GM23338 (cell line): ENCODE measurements at regions not wholly inside any gene's neighbourhood (a gene's known extent, or its start where the extent isn't known, plus 50 kb on each side); places are given as distances from the start of the nearest gene placed in this dataset.
A peak's percentile ranks its signal among the peaks of the same experiment; 100 is the strongest.

ENCODE experiments used
- ATAC-seq: fragments of 200-7000 bp; cut with Tn5 transposase; 3 replicates; pipeline ENCODE4 v1.9.1; 2020
- DNase-seq: peaks from one replicate; pipeline ENCODE4 v3.0.0-alpha.2; 2015; ENCODE audit warnings: low spot score
- H2AFZ ChIP-seq: fragments of 200-600 bp; sonication (generic); 2 replicates; pipeline ENCODE4 v1.8.0; 2016; ENCODE audit warnings: antibody characterized with exemption, mild to moderate bottlenecking, moderate library complexity
- H3F3A ChIP-seq: fragments of 200-600 bp; sonication (generic); replicated peaks from 2 replicates; pipeline ENCODE4 v1.8.0; 2017; ENCODE audit warnings: antibody characterized with exemption, mixed run types, low read depth
- H3K27ac ChIP-seq: fragments of 200-600 bp; sonication (generic); 2 replicates; pipeline ENCODE4 v1.6.1; 2016; ENCODE audit warnings: low read depth
- H3K27me3 ChIP-seq: fragments of 200-600 bp; sonication (generic); 2 replicates; pipeline ENCODE4 v1.8.0; 2016; ENCODE audit warnings: mild to moderate bottlenecking, mixed run types, moderate library complexity; ENCODE audit not compliant: insufficient read depth
- H3K36me3 ChIP-seq: fragments of 200-600 bp; sonication (generic); 2 replicates; pipeline ENCODE4 v1.8.0; 2016; ENCODE audit warnings: mild to moderate bottlenecking; ENCODE audit not compliant: insufficient read depth
- H3K4me1 ChIP-seq: fragments of 200-600 bp; sonication (generic); 2 replicates; pipeline ENCODE4 v1.8.0; 2016; ENCODE audit warnings: mild to moderate bottlenecking, moderate library complexity; ENCODE audit not compliant: insufficient read depth
- H3K4me2 ChIP-seq: fragments of 200-600 bp; sonication (generic); 2 replicates; pipeline ENCODE4 v1.7.1; 2017; ENCODE audit warnings: mixed run types
- H3K4me3 ChIP-seq: fragments of 200-600 bp; sonication (generic); 2 replicates; pipeline ENCODE4 v1.6.1; 2016; ENCODE audit warnings: mixed run types
- H3K79me2 ChIP-seq: fragments of 200-600 bp; sonication (generic); replicated peaks from 2 replicates; pipeline ENCODE4 v1.8.0; 2017; ENCODE audit warnings: mild to moderate bottlenecking; ENCODE audit not compliant: insufficient read depth
- H3K9me2 ChIP-seq: fragments of 200-600 bp; sonication (generic); 2 replicates; pipeline ENCODE4 v1.8.0; 2017; ENCODE audit not compliant: insufficient read depth
- H4K20me1 ChIP-seq: fragments of 200-600 bp; sonication (generic); replicated peaks from 2 replicates; pipeline ENCODE4 v1.8.0; 2017; ENCODE audit warnings: mild to moderate bottlenecking; ENCODE audit not compliant: insufficient read depth
- H3K27ac Mint-ChIP-seq: 2 replicates; pipeline ENCODE4 v1.8.0; 2020; ENCODE audit warnings: inconsistent platforms, mild to moderate bottlenecking, moderate library complexity, mixed read lengths
- H3K27me3 Mint-ChIP-seq: 3 replicates; pipeline ENCODE4 v1.8.0; 2022; ENCODE audit warnings: low read depth, mild to moderate bottlenecking, moderate library complexity, mixed read lengths, inconsistent platforms; ENCODE audit not compliant: insufficient read depth, poor library complexity
- H3K36me3 Mint-ChIP-seq: 3 replicates; pipeline ENCODE4 v1.8.0; 2021; ENCODE audit warnings: low read depth, mild to moderate bottlenecking, inconsistent platforms, moderate library complexity, mixed read lengths
- H3K4me1 Mint-ChIP-seq: 3 replicates; pipeline ENCODE4 v1.8.0; 2020; ENCODE audit warnings: mild to moderate bottlenecking, inconsistent platforms, mixed read lengths
- H3K4me3 Mint-ChIP-seq: 3 replicates; pipeline ENCODE4 v1.8.0; 2021; ENCODE audit warnings: moderate library complexity, mild to moderate bottlenecking, inconsistent platforms, mixed read lengths
- H3K9me3 Mint-ChIP-seq: 3 replicates; pipeline ENCODE4 v1.8.0; 2020; ENCODE audit warnings: moderate library complexity, mild to moderate bottlenecking, inconsistent platforms, mixed read lengths
- CREB1 ChIP-seq: fragments of 250-450 bp; sonication (Bioruptor Pico); IDR thresholded peaks from 2 replicates; pipeline ENCODE4 v1.5.0; 2020; ENCODE audit warnings: low read depth, mild to moderate bottlenecking, moderate library complexity
- CTCF ChIP-seq, 2 experiments: fragments of 200-600 bp in 1 of 2; sonication (generic) in 1 of 2; conservative IDR thresholded peaks; 2 replicates each; pipeline versions ENCODE4 v1.5.1 to v1.6.1; 2016 to 2017; ENCODE audit warnings: antibody characterized with exemption in 2 of 2, low read depth in 2 of 2, mild to moderate bottlenecking in 2 of 2, moderate library complexity in 1 of 2
- ETS1 ChIP-seq: IDR thresholded peaks from 2 replicates; pipeline ENCODE4 v1.6.1; 2016; ENCODE audit warnings: antibody characterized with exemption
- NANOG ChIP-seq: IDR thresholded peaks from 2 replicates; pipeline ENCODE4 v1.6.1; 2016; ENCODE audit warnings: antibody characterized with exemption, borderline replicate concordance
- STAT1 ChIP-seq: IDR thresholded peaks from one replicate; pipeline ENCODE4 v1.6.1; 2016; ENCODE audit warnings: antibody characterized with exemption; ENCODE audit not compliant: unreplicated experiment
- ZNF331 ChIP-seq: fragments of 250-450 bp; sonication (Bioruptor Pico); IDR thresholded peaks from 2 replicates; pipeline ENCODE4 v1.5.0; 2020; ENCODE audit warnings: low read depth, mild to moderate bottlenecking, moderate library complexity
- TF ChIP-seq, protein P1 (sequence below): fragments of 250-450 bp; sonication (Bioruptor Pico); IDR thresholded peaks from 2 replicates; pipeline ENCODE4 v1.5.0; 2020; ENCODE audit warnings: mild to moderate bottlenecking, moderate library complexity
- TF ChIP-seq, protein P2 (sequence below): IDR thresholded peaks from one replicate; pipeline ENCODE4 v1.6.1; 2018; ENCODE audit warnings: antibody characterized with exemption; ENCODE audit not compliant: unreplicated experiment

DNA sequence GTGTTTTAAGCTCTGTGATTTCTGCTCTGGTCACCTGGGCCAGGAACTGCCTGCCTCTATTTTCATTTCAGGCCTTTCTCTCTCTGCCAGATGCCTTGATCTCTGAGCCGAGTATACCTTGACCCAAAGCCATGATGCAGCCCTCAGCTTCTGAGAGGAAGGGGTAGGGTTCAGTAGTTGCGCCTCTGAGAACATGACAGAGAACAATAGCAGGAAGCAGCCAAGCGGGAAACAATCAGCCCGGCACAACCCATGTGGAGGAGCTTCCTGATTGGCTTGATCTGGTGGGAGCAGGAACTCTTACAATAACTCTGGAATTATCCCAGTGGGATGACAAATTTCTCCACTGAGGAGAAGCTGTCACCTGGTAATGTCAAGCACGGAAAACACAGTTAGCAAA is 127.4 kb downstream of the PALM2AKAP2 start:
- Histone ChIP-seq H3K27me3 (no peaks in the 10 kb centered on the region), H3K9me2 (peaks cover 7% of the 10 kb centered on the region), H3K4me1 (peaks cover 23% of the 10 kb centered on the region), H4K20me1 (no peaks in the 10 kb centered on the region), H3K27ac (no peak overlapping the region), H3K36me3 (no peaks in the 10 kb centered on the region), H3K4me2 (peak overlapping the region; percentile 29; the same call in 1 of the 2 replicates), H3K4me3 (no peak overlapping the region), H2AFZ (no peak overlapping the region), H3F3A (no peaks in the 10 kb centered on the region), H3K79me2 (no peaks in the 10 kb centered on the region)
- H3K36me3 Mint-ChIP-seq, result no peaks in the 10 kb centered on the region
- ATAC-seq (no peak; the same call in 2 of the 3 replicates), DNase-seq (no peak)
- H3K27me3 Mint-ChIP-seq, result peaks cover 2% of the 10 kb centered on the region
- no peak overlapping the region for H3K27ac Mint-ChIP-seq
- no peak for TF ChIP-seq CTCF (conservative IDR thresholded peaks at IDR 0.05; ENCODE audit: low read depth in 2 of 2)
- no peak for TF ChIP-seq ETS1
- no peak for TF ChIP-seq STAT1
- no peak for TF ChIP-seq CREB1
- TF ChIP-seq NANOG, result no peak
- TF ChIP-seq, protein P1, sequence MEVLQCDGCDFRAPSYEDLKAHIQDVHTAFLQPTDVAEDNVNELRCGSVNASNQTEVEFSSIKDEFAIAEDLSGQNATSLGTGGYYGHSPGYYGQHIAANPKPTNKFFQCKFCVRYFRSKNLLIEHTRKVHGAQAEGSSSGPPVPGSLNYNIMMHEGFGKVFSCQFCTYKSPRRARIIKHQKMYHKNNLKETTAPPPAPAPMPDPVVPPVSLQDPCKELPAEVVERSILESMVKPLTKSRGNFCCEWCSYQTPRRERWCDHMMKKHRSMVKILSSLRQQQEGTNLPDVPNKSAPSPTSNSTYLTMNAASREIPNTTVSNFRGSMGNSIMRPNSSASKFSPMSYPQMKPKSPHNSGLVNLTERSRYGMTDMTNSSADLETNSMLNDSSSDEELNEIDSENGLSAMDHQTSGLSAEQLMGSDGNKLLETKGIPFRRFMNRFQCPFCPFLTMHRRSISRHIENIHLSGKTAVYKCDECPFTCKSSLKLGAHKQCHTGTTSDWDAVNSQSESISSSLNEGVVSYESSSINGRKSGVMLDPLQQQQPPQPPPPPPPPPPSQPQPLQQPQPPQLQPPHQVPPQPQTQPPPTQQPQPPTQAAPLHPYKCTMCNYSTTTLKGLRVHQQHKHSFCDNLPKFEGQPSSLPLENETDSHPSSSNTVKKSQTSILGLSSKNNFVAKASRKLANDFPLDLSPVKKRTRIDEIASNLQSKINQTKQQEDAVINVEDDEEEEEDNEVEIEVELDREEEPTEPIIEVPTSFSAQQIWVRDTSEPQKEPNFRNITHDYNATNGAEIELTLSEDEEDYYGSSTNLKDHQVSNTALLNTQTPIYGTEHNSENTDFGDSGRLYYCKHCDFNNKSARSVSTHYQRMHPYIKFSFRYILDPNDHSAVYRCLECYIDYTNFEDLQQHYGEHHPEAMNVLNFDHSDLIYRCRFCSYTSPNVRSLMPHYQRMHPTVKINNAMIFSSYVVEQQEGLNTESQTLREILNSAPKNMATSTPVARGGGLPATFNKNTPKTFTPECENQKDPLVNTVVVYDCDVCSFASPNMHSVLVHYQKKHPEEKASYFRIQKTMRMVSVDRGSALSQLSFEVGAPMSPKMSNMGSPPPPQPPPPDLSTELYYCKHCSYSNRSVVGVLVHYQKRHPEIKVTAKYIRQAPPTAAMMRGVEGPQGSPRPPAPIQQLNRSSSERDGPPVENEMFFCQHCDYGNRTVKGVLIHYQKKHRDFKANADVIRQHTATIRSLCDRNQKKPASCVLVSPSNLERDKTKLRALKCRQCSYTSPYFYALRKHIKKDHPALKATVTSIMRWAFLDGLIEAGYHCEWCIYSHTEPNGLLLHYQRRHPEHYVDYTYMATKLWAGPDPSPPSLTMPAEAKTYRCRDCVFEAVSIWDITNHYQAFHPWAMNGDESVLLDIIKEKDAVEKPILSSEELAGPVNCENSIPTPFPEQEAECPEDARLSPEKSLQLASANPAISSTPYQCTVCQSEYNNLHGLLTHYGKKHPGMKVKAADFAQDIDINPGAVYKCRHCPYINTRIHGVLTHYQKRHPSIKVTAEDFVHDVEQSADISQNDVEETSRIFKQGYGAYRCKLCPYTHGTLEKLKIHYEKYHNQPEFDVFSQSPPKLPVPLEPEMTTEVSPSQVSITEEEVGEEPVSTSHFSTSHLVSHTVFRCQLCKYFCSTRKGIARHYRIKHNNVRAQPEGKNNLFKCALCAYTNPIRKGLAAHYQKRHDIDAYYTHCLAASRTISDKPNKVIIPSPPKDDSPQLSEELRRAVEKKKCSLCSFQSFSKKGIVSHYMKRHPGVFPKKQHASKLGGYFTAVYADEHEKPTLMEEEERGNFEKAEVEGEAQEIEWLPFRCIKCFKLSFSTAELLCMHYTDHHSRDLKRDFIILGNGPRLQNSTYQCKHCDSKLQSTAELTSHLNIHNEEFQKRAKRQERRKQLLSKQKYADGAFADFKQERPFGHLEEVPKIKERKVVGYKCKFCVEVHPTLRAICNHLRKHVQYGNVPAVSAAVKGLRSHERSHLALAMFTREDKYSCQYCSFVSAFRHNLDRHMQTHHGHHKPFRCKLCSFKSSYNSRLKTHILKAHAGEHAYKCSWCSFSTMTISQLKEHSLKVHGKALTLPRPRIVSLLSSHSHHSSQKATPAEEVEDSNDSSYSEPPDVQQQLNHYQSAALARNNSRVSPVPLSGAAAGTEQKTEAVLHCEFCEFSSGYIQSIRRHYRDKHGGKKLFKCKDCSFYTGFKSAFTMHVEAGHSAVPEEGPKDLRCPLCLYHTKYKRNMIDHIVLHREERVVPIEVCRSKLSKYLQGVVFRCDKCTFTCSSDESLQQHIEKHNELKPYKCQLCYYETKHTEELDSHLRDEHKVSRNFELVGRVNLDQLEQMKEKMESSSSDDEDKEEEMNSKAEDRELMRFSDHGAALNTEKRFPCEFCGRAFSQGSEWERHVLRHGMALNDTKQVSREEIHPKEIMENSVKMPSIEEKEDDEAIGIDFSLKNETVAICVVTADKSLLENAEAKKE (CRISPR knock-in tag), result no peak
- TF ChIP-seq ZNF331 (CRISPR knock-in tag), result no peak
- TF ChIP-seq, protein P2, sequence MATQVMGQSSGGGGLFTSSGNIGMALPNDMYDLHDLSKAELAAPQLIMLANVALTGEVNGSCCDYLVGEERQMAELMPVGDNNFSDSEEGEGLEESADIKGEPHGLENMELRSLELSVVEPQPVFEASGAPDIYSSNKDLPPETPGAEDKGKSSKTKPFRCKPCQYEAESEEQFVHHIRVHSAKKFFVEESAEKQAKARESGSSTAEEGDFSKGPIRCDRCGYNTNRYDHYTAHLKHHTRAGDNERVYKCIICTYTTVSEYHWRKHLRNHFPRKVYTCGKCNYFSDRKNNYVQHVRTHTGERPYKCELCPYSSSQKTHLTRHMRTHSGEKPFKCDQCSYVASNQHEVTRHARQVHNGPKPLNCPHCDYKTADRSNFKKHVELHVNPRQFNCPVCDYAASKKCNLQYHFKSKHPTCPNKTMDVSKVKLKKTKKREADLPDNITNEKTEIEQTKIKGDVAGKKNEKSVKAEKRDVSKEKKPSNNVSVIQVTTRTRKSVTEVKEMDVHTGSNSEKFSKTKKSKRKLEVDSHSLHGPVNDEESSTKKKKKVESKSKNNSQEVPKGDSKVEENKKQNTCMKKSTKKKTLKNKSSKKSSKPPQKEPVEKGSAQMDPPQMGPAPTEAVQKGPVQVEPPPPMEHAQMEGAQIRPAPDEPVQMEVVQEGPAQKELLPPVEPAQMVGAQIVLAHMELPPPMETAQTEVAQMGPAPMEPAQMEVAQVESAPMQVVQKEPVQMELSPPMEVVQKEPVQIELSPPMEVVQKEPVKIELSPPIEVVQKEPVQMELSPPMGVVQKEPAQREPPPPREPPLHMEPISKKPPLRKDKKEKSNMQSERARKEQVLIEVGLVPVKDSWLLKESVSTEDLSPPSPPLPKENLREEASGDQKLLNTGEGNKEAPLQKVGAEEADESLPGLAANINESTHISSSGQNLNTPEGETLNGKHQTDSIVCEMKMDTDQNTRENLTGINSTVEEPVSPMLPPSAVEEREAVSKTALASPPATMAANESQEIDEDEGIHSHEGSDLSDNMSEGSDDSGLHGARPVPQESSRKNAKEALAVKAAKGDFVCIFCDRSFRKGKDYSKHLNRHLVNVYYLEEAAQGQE, result no peak
- H3K4me3 Mint-ChIP-seq, result no peak overlapping the region
- no peaks in the 10 kb centered on the region for H3K9me3 Mint-ChIP-seq
- H3K4me1 Mint-ChIP-seq, result peaks cover 16% of the 10 kb centered on the region
